RWPE2 (cell line): ENCODE measurements at regions not wholly inside any gene's neighbourhood (a gene's known extent, or its start where the extent isn't known, plus 50 kb on each side); places are given as distances from the start of the nearest gene placed in this dataset.

ENCODE experiments used
- ATAC-seq: fragments of 200-7000 bp; cut with Tn5 transposase; 3 replicates; pipeline ENCODE4 v1.9.1; 2021; ENCODE audit warnings: low read depth
- DNase-seq: peaks from one replicate; pipeline ENCODE4 v3.0.0-alpha.2; 2020; ENCODE audit warnings: low spot score
- H3K27ac ChIP-seq: fragments of 450-650 bp; 2 replicates; pipeline ENCODE4 v1.5.1; 2017; ENCODE audit warnings: mild to moderate bottlenecking; ENCODE audit not compliant: poor library complexity, severe bottlenecking
- H3K27me3 ChIP-seq: fragments of 250-450 bp; sonication (Bioruptor Pico); 2 replicates; pipeline ENCODE4 v1.5.1; 2021; ENCODE audit warnings: mild to moderate bottlenecking, moderate library complexity; ENCODE audit not compliant: insufficient read depth, poor library complexity, severe bottlenecking
- H3K36me3 ChIP-seq: fragments of 250-450 bp; sonication (Bioruptor Pico); 2 replicates; pipeline ENCODE4 v1.5.1; 2020; ENCODE audit warnings: low read depth, mild to moderate bottlenecking, moderate library complexity
- H3K4me1 ChIP-seq: fragments of 250-450 bp; sonication (Bioruptor Pico); 2 replicates; pipeline ENCODE4 v1.5.1; 2021; ENCODE audit warnings: mild to moderate bottlenecking, moderate library complexity; ENCODE audit not compliant: insufficient read depth, poor library complexity, severe bottlenecking
- H3K4me3 ChIP-seq: fragments of 250-450 bp; sonication (Bioruptor Pico); 2 replicates; pipeline ENCODE4 v1.5.1; 2021; ENCODE audit warnings: mild to moderate bottlenecking, moderate library complexity; ENCODE audit not compliant: severe bottlenecking
- H3K9me3 ChIP-seq: fragments of 250-450 bp; sonication (Bioruptor Pico); 2 replicates; pipeline ENCODE4 v1.5.1; 2021; ENCODE audit warnings: mild to moderate bottlenecking, moderate library complexity; ENCODE audit not compliant: severe bottlenecking
- TF ChIP-seq, protein P1 (sequence below): fragments of 450-650 bp; IDR thresholded peaks from one replicate; pipeline ENCODE4 v1.5.1; 2017; ENCODE audit warnings: mild to moderate bottlenecking, moderate library complexity; ENCODE audit not compliant: poor library complexity, severe bottlenecking

DNA sequence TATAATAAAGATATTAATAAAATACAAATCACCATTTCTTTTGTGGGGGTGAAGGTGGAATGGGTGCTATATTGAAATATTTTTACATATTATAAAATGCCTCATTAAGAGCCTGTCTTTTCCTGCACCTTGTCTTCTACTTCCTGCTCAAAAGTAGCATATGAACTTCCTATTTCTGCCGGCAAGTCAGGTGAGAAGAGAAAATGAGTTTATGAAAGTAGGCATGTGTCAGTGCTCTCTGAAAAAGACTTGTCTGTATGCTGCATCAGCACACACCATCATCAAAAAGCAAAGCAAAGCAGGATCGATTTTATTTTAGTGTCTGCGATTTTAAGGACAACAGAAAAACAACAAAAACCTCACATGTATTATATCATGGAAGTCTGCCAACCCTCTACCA lies 114.2 kb downstream of the RAP2A start:
- TF ChIP-seq, protein P1, sequence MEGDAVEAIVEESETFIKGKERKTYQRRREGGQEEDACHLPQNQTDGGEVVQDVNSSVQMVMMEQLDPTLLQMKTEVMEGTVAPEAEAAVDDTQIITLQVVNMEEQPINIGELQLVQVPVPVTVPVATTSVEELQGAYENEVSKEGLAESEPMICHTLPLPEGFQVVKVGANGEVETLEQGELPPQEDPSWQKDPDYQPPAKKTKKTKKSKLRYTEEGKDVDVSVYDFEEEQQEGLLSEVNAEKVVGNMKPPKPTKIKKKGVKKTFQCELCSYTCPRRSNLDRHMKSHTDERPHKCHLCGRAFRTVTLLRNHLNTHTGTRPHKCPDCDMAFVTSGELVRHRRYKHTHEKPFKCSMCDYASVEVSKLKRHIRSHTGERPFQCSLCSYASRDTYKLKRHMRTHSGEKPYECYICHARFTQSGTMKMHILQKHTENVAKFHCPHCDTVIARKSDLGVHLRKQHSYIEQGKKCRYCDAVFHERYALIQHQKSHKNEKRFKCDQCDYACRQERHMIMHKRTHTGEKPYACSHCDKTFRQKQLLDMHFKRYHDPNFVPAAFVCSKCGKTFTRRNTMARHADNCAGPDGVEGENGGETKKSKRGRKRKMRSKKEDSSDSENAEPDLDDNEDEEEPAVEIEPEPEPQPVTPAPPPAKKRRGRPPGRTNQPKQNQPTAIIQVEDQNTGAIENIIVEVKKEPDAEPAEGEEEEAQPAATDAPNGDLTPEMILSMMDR = no peak
- no peak for ATAC-seq
- H3K9me3 ChIP-seq = no peaks in the 10 kb centered on the region

DNA sequence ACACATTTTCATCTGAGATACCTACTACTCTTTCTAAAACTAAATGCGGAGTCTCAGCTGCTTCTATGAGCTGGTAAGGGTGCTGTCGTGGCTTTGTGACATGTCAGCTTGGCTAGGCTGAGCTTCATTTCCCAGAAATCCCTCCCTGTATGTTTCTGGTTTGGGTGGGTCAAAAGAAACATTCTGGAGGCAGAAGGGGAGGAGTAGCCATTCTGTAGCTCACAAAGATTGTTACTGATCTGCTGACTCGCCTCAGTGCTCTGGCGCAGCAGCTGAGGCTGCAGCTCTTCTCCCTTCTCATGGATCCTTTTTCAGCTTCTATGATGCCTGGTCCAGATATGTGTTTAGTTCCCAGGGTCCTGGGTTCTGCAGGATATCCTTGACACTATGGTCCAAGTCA lies 114.7 kb downstream of the RAP2A start:
- Histone ChIP-seq H3K27ac (no peak overlapping the region), H3K27me3 (no peaks in the 10 kb centered on the region), H3K36me3 (no peaks in the 10 kb centered on the region), H3K4me3 (no peak overlapping the region), H3K9me3 (no peaks in the 10 kb centered on the region), H3K4me1 (no peaks in the 10 kb centered on the region)
- DNase-seq = no peak
- no peak for ATAC-seq
- TF ChIP-seq, protein P1 = no peak

More for the DNA sequence above, 114.2 kb downstream of the RAP2A start:
- H3K27ac ChIP-seq = no peak overlapping the region
- H3K36me3 ChIP-seq = no peaks in the 10 kb centered on the region
- no peak overlapping the region for H3K4me3 ChIP-seq
- no peak for DNase-seq
- H3K27me3 ChIP-seq = no peaks in the 10 kb centered on the region
- no peaks in the 10 kb centered on the region for H3K4me1 ChIP-seq

DNA sequence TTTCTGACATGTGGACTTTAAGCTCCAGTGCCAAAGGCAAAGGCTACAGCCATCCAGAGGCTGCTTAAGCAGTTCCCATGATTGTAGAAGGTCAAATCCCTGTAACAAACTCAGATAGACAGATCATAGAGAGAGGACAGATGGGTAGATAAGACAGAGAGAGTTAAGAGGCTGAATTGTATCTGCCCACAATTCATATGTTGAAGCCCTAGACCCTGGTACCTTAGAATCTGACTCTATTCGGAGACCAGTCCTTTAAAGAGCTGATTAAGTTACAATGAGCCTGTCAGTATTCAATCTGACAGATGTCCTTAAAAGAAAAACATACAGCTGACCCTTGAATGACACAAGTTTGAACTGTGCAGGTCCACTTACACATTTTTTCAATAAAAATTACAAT lies 115.2 kb downstream of the RAP2A start:
- Histone ChIP-seq H3K9me3 (no peaks in the 10 kb centered on the region), H3K27me3 (no peaks in the 10 kb centered on the region), H3K4me3 (no peak overlapping the region), H3K4me1 (no peaks in the 10 kb centered on the region), H3K27ac (no peak overlapping the region), H3K36me3 (no peaks in the 10 kb centered on the region)
- ATAC-seq (no peak), DNase-seq (no peak)
- TF ChIP-seq, protein P1 = no peak

DNA sequence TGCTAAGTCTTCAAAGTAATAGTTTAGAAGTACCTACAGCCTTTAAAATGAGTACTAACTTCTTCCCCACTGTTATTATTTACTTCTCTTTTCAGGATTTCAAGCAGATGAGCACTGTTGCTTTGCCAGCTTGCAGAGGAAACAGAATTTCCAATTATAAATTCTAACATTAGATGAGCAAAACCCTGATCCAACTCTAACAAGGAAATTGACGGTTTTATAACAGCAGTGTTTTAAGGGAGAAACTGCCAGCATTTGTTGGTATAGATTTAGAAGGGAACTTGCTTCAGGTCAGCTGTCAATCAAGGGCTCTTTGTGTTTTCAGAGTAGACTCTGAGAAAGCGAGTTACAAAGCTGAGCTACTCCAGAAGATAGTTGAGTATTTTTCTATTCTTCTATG lies 120.5 kb downstream of the RAP2A start:
- Histone ChIP-seq H3K27me3 (peaks cover 3% of the 10 kb centered on the region), H3K27ac (no peak overlapping the region), H3K4me1 (no peaks in the 10 kb centered on the region), H3K4me3 (no peak overlapping the region), H3K36me3 (no peaks in the 10 kb centered on the region), H3K9me3 (no peaks in the 10 kb centered on the region)
- ATAC-seq (no peak), DNase-seq (no peak)
- TF ChIP-seq, protein P1 = no peak

DNA sequence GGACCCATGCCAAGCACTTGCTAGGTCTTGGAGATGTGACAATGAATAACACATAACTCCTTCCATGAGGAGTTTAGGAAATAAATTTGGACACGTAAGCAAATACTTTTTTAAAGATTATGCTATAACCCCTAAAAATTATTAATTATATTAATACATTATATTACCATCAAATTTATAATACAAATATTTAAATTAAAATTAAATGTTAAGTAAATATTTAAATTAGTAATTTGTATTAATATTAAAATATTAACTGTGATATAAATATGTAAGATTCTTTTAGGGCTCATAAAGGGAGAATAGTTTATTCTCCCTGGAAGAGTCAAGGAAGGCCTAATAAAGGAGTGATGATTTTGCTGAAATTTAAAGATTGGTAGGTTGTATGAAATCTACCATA lies 121.1 kb downstream of the RAP2A start:
- H3K27ac ChIP-seq = no peak overlapping the region
- no peaks in the 10 kb centered on the region for H3K36me3 ChIP-seq
- TF ChIP-seq, protein P1 = no peak
- DNase-seq (no peak), ATAC-seq (no peak)
- no peaks in the 10 kb centered on the region for H3K9me3 ChIP-seq
- H3K4me3 ChIP-seq = no peak overlapping the region
- H3K4me1 ChIP-seq = no peaks in the 10 kb centered on the region
- peaks cover 3% of the 10 kb centered on the region for H3K27me3 ChIP-seq
